ENCODE measurements at regions not wholly inside any gene's neighbourhood (a gene's known extent, or its start where the extent isn't known, plus 50 kb on each side); places are given as distances from the start of the nearest gene placed in this dataset.

DNA sequence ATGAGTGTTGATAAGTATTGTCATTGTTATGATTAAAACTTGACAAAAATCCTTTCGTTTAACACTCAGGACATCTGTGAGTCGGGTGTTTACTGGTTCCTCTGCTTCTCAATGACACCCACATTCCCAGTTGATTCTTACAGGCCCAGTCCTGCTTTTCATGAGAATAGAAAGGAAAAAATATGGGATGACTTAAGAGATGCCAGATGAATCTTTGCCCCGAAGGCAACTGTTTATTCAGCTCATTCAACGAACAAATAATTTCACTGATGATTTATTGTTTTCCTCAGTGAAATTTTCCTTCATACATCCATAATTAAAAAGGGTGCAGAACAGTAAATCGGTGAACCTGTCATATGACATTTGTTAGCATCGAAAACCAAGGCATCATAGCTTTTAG lies 452.4 kb upstream of the WWC1 start:
- intact Hi-C loops (cut with micrococcal nuclease; ENCODE audit: unreplicated experiment), result no loop called here
- H3K4me3 ChIP-seq (ENCODE audit: low read depth, low read length, poor library complexity, severe bottlenecking), result no peak overlapping the region
- no peaks in the 10 kb centered on the region for H3K4me1 ChIP-seq (ENCODE audit: insufficient read depth, low read length, poor library complexity, severe bottlenecking)
- ChIA-PET CTCF (ENCODE audit: unreplicated experiment) (no interaction called here), POLR2A (interaction anchor here (1.1 kb wide), 1 partner anchor 46 kb away, joined by 3 read pairs; no protein-coding TSS in a partner anchor)
- H3K27ac ChIP-seq (ENCODE audit: low read depth, low read length, poor library complexity, severe bottlenecking), result no peak overlapping the region
- no peaks in the 10 kb centered on the region for H3K79me2 ChIP-seq (ENCODE audit: insufficient read depth, low read depth, low read length)
- H4K20me1 ChIP-seq (ENCODE audit: insufficient read depth, low read length), result no peaks in the 10 kb centered on the region
- no TSS peak for BruUV-seq (replicated peaks)
- DNase-seq (ENCODE audit: low spot score), result no peak
- no peak overlapping the region for H2AFZ ChIP-seq (ENCODE audit: low read length)
- TF ChIP-seq EZH2phosphoT487 (IDR thresholded peaks at IDR 0.05; ENCODE audit: borderline replicate concordance, low read depth, low read length), result no peak
- TF ChIP-seq, protein P1, sequence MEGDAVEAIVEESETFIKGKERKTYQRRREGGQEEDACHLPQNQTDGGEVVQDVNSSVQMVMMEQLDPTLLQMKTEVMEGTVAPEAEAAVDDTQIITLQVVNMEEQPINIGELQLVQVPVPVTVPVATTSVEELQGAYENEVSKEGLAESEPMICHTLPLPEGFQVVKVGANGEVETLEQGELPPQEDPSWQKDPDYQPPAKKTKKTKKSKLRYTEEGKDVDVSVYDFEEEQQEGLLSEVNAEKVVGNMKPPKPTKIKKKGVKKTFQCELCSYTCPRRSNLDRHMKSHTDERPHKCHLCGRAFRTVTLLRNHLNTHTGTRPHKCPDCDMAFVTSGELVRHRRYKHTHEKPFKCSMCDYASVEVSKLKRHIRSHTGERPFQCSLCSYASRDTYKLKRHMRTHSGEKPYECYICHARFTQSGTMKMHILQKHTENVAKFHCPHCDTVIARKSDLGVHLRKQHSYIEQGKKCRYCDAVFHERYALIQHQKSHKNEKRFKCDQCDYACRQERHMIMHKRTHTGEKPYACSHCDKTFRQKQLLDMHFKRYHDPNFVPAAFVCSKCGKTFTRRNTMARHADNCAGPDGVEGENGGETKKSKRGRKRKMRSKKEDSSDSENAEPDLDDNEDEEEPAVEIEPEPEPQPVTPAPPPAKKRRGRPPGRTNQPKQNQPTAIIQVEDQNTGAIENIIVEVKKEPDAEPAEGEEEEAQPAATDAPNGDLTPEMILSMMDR (conservative IDR thresholded peaks at IDR 0.05; ENCODE audit: low read length), result no peak
- no peaks in the 10 kb centered on the region for H3K9me3 ChIP-seq (ENCODE audit: low read length)
- H3K4me2 ChIP-seq (ENCODE audit: low read length), result no peak overlapping the region
- H3K9me2 ChIP-seq (ENCODE audit: insufficient read depth, low read length), result no peaks in the 10 kb centered on the region
- no peaks in the 10 kb centered on the region for H3K36me3 ChIP-seq (ENCODE audit: insufficient read depth, low read length)

DNA sequence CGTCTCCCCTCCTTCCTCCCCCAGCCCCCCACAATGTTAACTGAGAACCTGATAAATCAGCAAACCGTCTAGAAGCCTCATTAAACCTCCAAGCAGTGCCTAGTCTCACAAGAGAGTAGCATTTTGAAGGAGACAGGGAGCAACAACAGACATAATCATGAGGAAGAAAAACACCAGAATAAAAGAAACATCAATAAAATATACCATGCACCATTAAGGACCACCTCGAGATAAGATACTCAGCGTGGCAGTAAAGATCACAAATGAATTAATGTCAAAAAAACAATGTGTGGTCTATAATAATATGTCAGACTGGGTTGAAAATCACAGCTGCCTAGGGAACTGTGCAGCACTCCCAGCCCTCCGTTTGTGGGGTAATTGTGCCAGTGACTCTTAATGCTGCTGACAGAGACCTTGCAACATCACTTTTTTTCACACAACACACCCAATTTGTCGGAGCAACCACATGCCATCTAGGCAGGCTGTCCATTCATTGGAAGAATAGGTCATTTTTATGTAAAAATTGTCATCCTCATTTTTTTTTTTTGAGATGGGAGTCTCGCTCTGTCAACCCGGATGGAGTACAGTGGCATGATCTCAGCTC lies 450.8 kb upstream of the WWC1 start:
- Histone ChIP-seq H3K4me3 (ENCODE audit: low read depth, low read length, poor library complexity, severe bottlenecking) (no peak overlapping the region), H4K20me1 (ENCODE audit: insufficient read depth, low read length) (no peaks in the 10 kb centered on the region), H3K9me3 (ENCODE audit: low read length) (no peaks in the 10 kb centered on the region), H2AFZ (ENCODE audit: low read length) (no peak overlapping the region), H3K4me2 (ENCODE audit: low read length) (no peak overlapping the region), H3K27ac (ENCODE audit: low read depth, low read length, poor library complexity, severe bottlenecking) (no peak overlapping the region), H3K36me3 (ENCODE audit: insufficient read depth, low read length) (no peaks in the 10 kb centered on the region), H3K4me1 (ENCODE audit: insufficient read depth, low read length, poor library complexity, severe bottlenecking) (no peaks in the 10 kb centered on the region), H3K9me2 (ENCODE audit: insufficient read depth, low read length) (no peaks in the 10 kb centered on the region), H3K79me2 (ENCODE audit: insufficient read depth, low read depth, low read length) (no peaks in the 10 kb centered on the region)
- DNase-seq (ENCODE audit: low spot score), result no peak
- no TSS peak for BruUV-seq (replicated peaks)
- CTCF ChIA-PET (ENCODE audit: unreplicated experiment), result no interaction called here
- POLR2A ChIA-PET, result no interaction called here
- intact Hi-C loops (cut with micrococcal nuclease; ENCODE audit: unreplicated experiment), result no loop called here
- TF ChIP-seq, protein P1 (conservative IDR thresholded peaks at IDR 0.05; ENCODE audit: low read length), result no peak
- TF ChIP-seq EZH2phosphoT487 (IDR thresholded peaks at IDR 0.05; ENCODE audit: borderline replicate concordance, low read depth, low read length), result no peak

DNA sequence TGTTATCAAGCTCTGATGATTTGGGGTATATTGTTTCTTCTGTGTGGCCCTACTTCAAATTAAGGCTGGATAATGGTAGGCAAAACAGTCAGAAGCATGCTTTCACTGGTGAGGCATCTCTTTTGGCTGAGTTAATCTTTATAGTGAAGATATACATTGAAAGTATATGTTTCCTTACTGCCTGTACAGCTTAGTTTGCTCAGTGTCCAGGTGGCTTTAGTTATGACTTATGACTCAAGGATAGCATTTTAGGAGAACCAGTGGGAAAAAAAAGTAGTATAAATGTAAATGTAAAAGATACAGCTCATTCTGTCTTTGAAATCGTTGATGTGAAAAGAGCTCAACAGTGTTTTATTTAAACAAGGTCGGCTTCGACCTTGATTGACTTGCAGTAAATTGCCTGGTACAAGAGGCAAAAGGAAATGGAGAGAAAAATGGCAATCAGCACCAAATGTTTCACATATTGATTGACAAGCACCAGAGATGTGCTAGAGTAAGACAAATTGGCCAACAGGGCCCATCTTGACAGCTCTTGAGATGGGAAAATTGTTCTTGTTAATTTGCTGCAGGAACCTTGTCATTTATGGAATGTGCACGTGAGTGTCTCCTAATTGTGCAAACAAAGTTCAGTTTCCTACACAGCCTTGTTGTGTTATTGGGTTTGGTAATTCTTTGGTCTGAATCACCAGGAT lies 447.4 kb upstream of the WWC1 start:
- Histone ChIP-seq H3K4me2 (ENCODE audit: low read length) (no peak overlapping the region), H3K4me3 (ENCODE audit: low read depth, low read length, poor library complexity, severe bottlenecking) (no peak overlapping the region), H3K9me3 (ENCODE audit: low read length) (no peaks in the 10 kb centered on the region), H3K36me3 (ENCODE audit: insufficient read depth, low read length) (no peaks in the 10 kb centered on the region), H3K4me1 (ENCODE audit: insufficient read depth, low read length, poor library complexity, severe bottlenecking) (no peaks in the 10 kb centered on the region), H3K79me2 (ENCODE audit: insufficient read depth, low read depth, low read length) (no peaks in the 10 kb centered on the region), H3K9me2 (ENCODE audit: insufficient read depth, low read length) (no peaks in the 10 kb centered on the region), H4K20me1 (ENCODE audit: insufficient read depth, low read length) (no peaks in the 10 kb centered on the region), H2AFZ (ENCODE audit: low read length) (no peak overlapping the region), H3K27ac (ENCODE audit: low read depth, low read length, poor library complexity, severe bottlenecking) (no peak overlapping the region)
- ChIA-PET POLR2A (no interaction called here), CTCF (ENCODE audit: unreplicated experiment) (no interaction called here)
- intact Hi-C loops (cut with micrococcal nuclease; ENCODE audit: unreplicated experiment), result no loop called here
- BruUV-seq (replicated peaks), result no TSS peak
- TF ChIP-seq, protein P1 (conservative IDR thresholded peaks at IDR 0.05; ENCODE audit: low read length), result no peak
- no peak for TF ChIP-seq EZH2phosphoT487 (IDR thresholded peaks at IDR 0.05; ENCODE audit: borderline replicate concordance, low read depth, low read length)
- no peak for DNase-seq (ENCODE audit: low spot score)
